Esophagus (tissue), 2 donors: ENCODE measurements at regions not wholly inside any gene's neighbourhood (a gene's known extent, or its start where the extent isn't known, plus 50 kb on each side); places are given as distances from the start of the nearest gene placed in this dataset.

Source experiments
- H3K27ac ChIP-seq, 2 donors: one replicate each; pipeline ENCODE4 v1.5.1; 2013; ENCODE audit warnings: low read depth in 2 of 2, mild to moderate bottlenecking in 2 of 2, inconsistent platforms in 1 of 2, low read length in 1 of 2, moderate library complexity in 1 of 2
- H3K27me3 ChIP-seq, 2 donors: one replicate each; pipeline ENCODE4 v1.6.1; 2013; ENCODE audit warnings: low read length in 2 of 2, control low read depth in 1 of 2, mild to moderate bottlenecking in 1 of 2; ENCODE audit not compliant: insufficient read depth in 2 of 2, control insufficient read depth in 1 of 2
- H3K36me3 ChIP-seq, 2 donors: one replicate each; pipeline ENCODE4 v1.6.1; 2013; ENCODE audit warnings: low read length in 1 of 2; ENCODE audit not compliant: control insufficient read depth in 2 of 2, insufficient read depth in 2 of 2
- H3K4me1 ChIP-seq, 2 donors: one replicate each; pipeline ENCODE4 v1.6.1; 2013; ENCODE audit warnings: low read length in 1 of 2; ENCODE audit not compliant: control insufficient read depth in 2 of 2, insufficient read depth in 2 of 2
- H3K4me3 ChIP-seq, 2 donors: one replicate each; pipeline ENCODE4 v1.5.1; 2013; ENCODE audit warnings: low read length in 2 of 2, mild to moderate bottlenecking in 2 of 2, low read depth in 1 of 2, moderate library complexity in 1 of 2
- H3K9me3 ChIP-seq, 2 donors: one replicate each; pipeline ENCODE4 v1.6.1; 2013; ENCODE audit warnings: mild to moderate bottlenecking in 2 of 2, low read depth in 1 of 2, low read length in 1 of 2, moderate library complexity in 1 of 2; ENCODE audit not compliant: control insufficient read depth in 2 of 2, insufficient read depth in 1 of 2
- WGBS, 2 donors: extraction: QIAGEN DNeasy Blood & Tissue Kit; methylation state at CpG; one replicate each; pipeline ENCODE4 v1.1.7; 2013; 5-methylcytosine and 5-hydroxymethylcytosine counted together
- donor health status: healthy with polysubstance abuse.
- donor health status: Bipolar disorder and iron deficiency.

DNA sequence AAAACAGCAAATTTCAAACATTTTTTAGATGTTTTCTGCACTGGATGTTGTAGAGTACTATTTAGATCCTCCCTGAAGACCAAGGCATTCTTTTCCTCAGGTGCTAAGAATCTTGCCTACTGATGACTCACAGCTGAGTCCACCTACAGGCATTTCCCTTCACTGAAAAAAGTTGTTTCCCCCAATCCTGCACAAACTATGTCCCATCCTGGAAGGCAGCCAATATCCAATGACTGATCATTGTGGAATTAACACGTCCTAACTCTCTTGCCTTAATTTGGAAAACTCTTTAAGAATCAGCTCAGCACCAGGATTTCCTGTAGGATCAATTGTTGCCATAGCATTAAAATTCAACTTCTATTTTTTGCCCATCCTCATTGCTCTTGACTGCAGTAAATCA, 268.4 kb upstream of the IRAK1BP1 start:
- no peak overlapping the region for H3K27ac ChIP-seq
- 17 to 30% methylated on average over 1 of the region's 1 CpG for WGBS, 2 donors
- H3K4me1 ChIP-seq, result no peaks in the 10 kb centered on the region
- H3K4me3 ChIP-seq, result no peak overlapping the region
- no peaks in the 10 kb centered on the region for H3K27me3 ChIP-seq
- no peaks in the 10 kb centered on the region for H3K9me3 ChIP-seq
- H3K36me3 ChIP-seq, result no peaks in the 10 kb centered on the region

DNA sequence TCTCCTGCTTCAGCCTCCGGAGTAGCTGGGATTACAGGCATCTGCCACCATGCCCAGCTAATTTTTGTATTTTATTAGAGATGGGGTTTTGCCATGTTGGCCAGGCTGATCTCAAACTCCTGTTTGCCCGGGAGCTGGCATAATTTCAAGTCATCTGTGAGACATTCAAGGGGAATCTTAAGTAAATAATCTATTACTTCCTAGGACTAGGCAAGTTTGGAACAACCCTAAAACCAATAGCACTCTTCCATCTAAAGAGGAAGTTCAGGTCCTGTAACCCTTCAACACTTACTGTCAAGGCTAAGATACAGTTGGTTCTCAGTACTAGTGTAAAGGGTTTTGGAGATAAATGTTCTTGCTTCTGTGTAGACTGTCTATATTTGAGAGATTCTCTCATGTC, 267.8 kb upstream of the IRAK1BP1 start:
- H3K9me3 ChIP-seq, result no peaks in the 10 kb centered on the region
- no peak overlapping the region for H3K27ac ChIP-seq
- H3K4me3 ChIP-seq, result no peak overlapping the region
- 63 to 81% methylated on average over 2 of the region's 2 CpGs for WGBS, 2 donors
- no peaks in the 10 kb centered on the region for H3K36me3 ChIP-seq
- no peaks in the 10 kb centered on the region for H3K27me3 ChIP-seq
- H3K4me1 ChIP-seq, result no peaks in the 10 kb centered on the region

GRCh38 chr6:78605909-78606446, 261.4 kb upstream of the IRAK1BP1 start:
- no peaks in the 10 kb centered on the region for H3K27me3 ChIP-seq
- no peaks in the 10 kb centered on the region for H3K4me1 ChIP-seq
- H3K4me3 ChIP-seq, result no peak overlapping the region
- no peak overlapping the region for H3K27ac ChIP-seq
- no peaks in the 10 kb centered on the region for H3K9me3 ChIP-seq
- H3K36me3 ChIP-seq, result no peaks in the 10 kb centered on the region
- WGBS, 2 donors, result 20 to 38% methylated on average over 2 of the region's 2 CpGs

GRCh38 chr6:78607189-78607588, 260.2 kb upstream of the IRAK1BP1 start:
- Histone ChIP-seq H3K4me3 (no peak overlapping the region), H3K9me3 (no peaks in the 10 kb centered on the region), H3K27ac (no peak overlapping the region), H3K36me3 (no peaks in the 10 kb centered on the region), H3K27me3 (no peaks in the 10 kb centered on the region), H3K4me1 (no peaks in the 10 kb centered on the region)
- WGBS, 2 donors, result 95% methylated on average over 1 of the region's 1 CpG

DNA sequence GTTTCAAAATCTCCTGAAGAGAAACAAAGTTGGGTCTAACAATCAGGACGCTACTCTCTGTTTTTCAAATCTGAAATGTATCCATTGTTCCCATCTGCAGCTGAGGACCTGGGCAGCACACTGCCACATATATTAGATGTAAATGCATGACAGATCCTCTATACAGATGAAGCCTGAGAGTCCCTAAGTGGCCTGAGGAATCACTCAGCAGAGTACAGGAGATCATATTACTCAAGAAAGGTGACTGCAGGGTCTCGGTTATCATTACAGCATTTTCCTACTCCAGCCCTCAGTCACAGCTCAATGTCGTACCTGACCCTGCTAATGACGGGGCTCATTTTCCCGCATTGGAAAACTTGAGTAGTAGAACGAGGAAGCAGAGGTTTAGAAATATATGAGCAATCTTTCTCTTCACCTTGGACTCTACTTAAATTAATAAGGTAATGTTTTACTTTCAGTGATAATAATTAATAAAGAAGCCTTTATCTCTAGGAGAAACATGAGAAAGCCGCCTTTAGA, 256.2 kb upstream of the IRAK1BP1 start:
- 68 to 83% methylated on average over 7 of the region's 7 CpGs for WGBS, 2 donors
- Histone ChIP-seq H3K4me3 (no peak overlapping the region), H3K9me3 (no peaks in the 10 kb centered on the region), H3K27me3 (no peaks in the 10 kb centered on the region), H3K4me1 (no peaks in the 10 kb centered on the region), H3K36me3 (no peaks in the 10 kb centered on the region), H3K27ac (no peak overlapping the region)

DNA sequence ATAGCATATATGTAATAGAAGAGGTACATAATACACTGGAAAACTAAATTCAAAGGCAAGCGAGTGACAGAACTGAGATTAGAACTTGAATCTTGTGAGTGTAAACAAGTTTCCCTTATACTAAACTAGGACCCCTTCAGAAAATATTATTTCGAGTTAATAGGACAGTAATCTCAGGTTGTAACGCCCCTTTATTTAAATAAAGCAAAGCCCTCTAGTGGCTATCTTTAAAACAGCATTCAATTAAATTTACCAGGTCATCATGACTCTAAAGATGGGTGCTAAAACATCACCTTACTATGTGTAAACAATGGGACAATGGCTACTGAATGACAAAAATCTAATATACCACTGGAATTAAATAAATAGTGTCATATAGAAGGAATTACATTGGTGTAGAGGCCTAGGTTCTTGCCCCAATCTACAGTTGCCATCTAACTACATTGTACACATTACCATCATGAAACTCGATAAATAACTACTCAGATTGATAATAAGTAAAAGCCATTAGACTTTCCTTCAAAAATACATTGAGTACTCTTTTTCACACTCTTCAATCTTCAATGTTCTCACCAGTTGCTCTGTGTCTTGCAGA, 255.4 kb upstream of the IRAK1BP1 start:
- Histone ChIP-seq H3K9me3 (no peaks in the 10 kb centered on the region), H3K4me1 (no peaks in the 10 kb centered on the region), H3K27me3 (no peaks in the 10 kb centered on the region), H3K36me3 (no peaks in the 10 kb centered on the region), H3K4me3 (no peak overlapping the region), H3K27ac (no peak overlapping the region)
- 58 to 62% methylated on average over 4 of the region's 4 CpGs for WGBS, 2 donors

GRCh38 chr6:78614961-78615360, 252.4 kb upstream of the IRAK1BP1 start:
- no peak overlapping the region for H3K27ac ChIP-seq
- H3K36me3 ChIP-seq, result no peaks in the 10 kb centered on the region
- H3K4me1 ChIP-seq, result no peaks in the 10 kb centered on the region
- no peak overlapping the region for H3K4me3 ChIP-seq
- H3K27me3 ChIP-seq, result no peaks in the 10 kb centered on the region
- 20 to 46% methylated on average over 1 of the region's 1 CpG for WGBS, 2 donors
- H3K9me3 ChIP-seq, result no peaks in the 10 kb centered on the region

DNA sequence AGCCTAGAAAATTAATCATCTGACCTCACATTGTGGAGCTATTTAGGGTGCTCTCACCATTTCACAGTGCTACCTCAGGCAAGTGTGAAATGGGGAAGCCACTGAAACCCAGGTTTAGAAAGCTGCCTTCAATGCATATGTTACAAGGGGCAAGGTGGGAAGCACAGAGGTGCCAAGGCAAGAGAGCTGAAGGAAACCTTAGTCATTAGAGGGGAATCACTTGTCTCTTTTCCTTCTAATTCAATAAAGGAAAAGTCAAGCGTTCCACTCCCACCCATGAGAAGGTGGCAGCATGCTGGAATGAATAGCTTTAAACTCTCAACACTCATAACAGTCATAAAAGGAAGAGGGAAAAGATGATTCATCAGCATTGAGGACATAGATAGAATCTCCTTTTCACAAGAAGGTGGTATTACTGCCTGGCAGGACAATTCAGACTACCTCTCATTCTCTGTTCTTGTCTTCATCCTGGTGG, 251.9 kb upstream of the IRAK1BP1 start:
- 54 to 79% methylated on average over 1 of the region's 1 CpG for WGBS, 2 donors
- Histone ChIP-seq H3K27ac (no peak overlapping the region), H3K36me3 (no peaks in the 10 kb centered on the region), H3K27me3 (no peaks in the 10 kb centered on the region), H3K4me3 (no peak overlapping the region), H3K9me3 (no peaks in the 10 kb centered on the region), H3K4me1 (no peaks in the 10 kb centered on the region)

DNA sequence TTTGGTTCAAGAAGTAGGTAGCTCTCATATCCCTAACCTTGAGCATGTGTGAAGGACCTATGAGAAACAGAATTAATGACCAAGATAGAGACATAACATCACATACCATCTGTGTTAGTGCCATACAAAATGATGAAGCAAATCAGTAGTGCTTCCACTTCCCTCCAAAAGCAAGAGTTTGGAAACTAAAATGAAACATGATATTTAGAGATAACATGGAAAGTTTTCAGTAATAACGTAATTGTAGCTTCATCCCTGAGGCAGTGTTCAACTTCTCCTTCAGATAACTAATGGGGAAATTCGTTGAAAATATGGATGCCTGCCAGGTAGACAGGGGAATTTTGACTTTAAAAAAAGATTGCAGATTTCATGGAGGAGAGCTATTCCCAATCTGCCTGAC, 248.4 kb upstream of the IRAK1BP1 start:
- no peak overlapping the region for H3K27ac ChIP-seq
- no peaks in the 10 kb centered on the region for H3K9me3 ChIP-seq
- no peaks in the 10 kb centered on the region for H3K27me3 ChIP-seq
- WGBS, 2 donors, result 30 to 34% methylated on average over 2 of the region's 2 CpGs
- no peak overlapping the region for H3K4me3 ChIP-seq
- no peaks in the 10 kb centered on the region for H3K4me1 ChIP-seq
- no peaks in the 10 kb centered on the region for H3K36me3 ChIP-seq

GRCh38 chr6:78623554-78623953, 243.8 kb upstream of the IRAK1BP1 start:
- H3K27me3 ChIP-seq, result no peaks in the 10 kb centered on the region
- H3K36me3 ChIP-seq, result no peaks in the 10 kb centered on the region
- no peak overlapping the region for H3K4me3 ChIP-seq
- H3K27ac ChIP-seq, result no peak overlapping the region
- H3K9me3 ChIP-seq, result no peaks in the 10 kb centered on the region
- no peaks in the 10 kb centered on the region for H3K4me1 ChIP-seq
